HG03135 (cell line): ENCODE measurements at regions not wholly inside any gene's neighbourhood (a gene's known extent, or its start where the extent isn't known, plus 50 kb on each side); places are given as distances from the start of the nearest gene placed in this dataset.

Source experiments
- ATAC-seq: cut with Tn5 transposase; IDR thresholded peaks from one replicate; pipeline ENCODE4 v1.9.1; 2021; ENCODE audit warnings: mild to moderate bottlenecking, moderate library complexity; ENCODE audit not compliant: unreplicated experiment

DNA sequence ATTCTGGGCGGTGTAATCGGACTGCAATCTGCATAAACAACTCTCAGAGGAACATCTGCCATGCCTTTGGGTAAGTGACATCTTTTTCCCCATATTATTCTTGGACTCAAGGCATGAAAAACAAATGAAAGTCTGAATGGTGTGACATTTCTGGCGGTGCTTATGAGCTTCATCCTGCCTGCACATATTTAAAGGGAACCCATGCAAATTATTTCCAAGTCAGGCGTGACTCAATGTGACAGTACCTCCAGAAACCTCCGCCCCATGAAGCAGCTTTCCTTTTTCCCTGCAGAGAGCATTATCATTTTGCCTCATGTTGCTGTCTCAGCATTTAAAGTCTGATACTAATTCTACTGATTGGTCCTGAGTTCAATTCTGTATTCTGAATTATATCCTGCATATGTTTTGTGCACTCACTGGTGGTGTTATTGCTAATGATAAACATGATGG lies 585.4 kb downstream of the SNAPC1 start:
- ATAC-seq, result no peak

DNA sequence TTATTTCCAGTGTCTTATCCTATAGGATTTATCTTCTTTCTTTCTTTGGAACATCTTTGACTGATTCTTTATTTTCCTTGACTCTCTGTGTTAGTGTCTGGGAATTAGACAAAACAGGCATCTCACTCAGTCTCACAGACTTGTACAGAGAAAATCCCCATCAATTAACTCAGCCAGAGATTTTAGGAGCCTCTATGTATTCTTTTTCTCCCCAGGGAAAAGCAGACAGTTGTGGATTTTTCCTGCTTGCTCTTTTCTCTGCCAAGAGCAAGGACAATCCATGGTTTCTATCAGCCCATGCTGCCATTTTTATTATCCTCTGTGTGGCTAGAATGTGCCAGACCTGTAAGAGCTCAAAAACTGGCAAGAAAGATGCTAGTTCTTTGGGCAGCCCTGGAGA lies 595.1 kb downstream of the SNAPC1 start:
- no peak for ATAC-seq

DNA sequence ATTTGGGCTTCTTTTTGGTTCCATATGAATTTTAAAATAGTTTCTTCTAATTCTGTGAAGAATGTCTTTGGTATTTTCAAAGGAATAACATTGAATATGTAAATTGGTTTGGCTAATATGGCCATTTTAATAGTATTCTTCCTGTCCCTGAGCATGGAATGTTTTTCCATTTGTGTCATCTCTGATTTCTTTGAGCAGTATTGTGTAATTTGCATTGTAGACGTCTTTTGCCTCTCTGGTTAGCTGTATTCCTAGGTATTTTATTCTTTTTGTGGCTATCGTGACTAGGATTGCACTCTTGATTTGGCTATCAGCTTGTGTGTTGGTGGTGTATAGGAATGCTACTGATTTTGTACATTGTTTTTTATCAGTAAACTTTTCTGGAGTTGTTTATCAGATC lies 601.9 kb downstream of the SNAPC1 start:
- no peak for ATAC-seq

DNA sequence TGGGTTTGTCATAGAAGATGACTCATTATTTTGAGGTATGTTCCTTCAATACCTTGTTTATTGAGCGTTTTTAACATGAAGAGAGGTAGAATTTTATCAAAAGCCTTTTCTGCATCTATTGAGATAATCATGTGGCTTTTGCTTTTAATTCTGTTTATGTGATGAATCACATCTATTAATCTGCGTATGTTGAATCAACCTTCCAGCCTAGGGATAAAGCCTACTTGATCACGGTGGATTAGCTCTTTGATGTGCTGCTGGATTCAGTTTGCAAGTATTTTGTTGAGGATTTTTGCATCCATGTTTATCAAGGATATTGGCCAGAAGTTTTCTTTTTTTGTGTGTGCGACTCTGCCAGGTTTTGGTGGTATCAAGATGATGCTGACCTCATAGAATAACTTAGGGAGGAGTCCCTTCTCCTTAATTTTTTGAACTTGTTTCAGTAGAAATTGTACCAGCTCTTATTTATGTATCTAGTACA lies 602.6 kb downstream of the SNAPC1 start:
- no peak for ATAC-seq

DNA sequence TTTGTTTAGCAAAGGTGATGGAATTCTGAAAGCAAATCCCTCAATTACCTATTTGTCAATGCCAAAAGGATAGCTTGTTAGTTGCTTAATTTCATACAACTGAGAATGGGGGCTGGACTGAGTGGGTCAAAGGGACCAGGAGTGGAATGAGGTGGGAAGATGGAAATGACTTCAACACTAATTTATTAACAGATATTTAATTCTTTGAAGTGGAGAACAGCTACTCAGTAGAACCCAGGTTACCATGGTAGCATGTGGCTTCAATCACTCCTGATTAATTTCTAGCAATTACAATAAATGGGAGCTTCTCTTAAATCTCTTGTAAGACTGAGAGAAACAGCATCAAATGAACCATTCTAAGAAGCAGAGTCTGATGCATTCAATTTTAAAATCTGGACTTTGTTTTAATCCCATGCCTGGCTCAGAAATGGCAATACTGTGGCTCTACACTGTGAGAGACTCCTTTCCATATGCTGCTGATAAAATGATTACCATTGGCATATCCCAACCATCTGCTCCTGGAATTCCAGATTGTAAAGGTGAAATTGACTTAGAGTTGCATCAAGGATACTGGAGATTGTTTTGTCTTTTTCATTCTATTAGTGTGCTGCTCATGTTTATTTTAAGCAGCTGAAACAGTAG lies 607.8 kb downstream of the SNAPC1 start:
- ATAC-seq, result no peak

DNA sequence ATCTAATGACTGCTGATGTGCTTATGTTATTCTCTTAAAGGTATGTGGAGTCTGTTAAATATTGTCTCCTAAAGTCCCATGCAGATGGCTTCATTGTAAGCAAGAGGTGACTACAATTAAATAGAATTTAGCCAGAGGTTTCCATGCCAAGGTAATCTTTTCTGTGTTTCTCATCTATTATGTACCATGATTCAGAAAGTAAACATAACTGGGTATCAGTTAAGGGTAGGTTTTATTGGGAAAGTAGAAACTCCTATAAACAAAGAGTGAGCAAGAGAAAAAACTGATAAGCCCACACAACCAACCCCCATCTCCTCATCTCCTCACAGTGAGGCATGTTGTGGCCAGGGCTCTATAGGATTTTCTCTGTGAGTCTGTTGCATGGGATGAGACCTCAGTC lies 611.7 kb downstream of the SNAPC1 start:
- ATAC-seq, result no peak

DNA sequence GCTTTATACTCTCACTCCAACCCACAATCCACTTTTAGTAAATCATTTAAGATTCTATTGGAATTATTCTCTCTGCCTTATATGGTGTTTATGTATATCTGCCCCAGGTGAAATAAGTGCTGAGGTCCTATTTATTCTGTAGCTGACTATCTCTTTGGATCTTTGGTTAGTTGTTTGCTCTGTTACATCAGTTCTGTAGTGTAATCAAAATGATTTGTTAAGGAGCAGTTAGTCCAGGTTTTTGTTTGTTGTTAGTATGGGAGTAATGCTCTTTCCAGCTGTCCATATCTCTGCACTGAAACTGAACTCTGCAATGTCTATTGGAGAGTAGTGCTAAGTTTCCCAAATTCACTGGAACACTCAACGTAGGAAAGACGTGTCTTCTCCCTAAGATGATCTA lies 615.8 kb downstream of the SNAPC1 start:
- no peak for ATAC-seq

DNA sequence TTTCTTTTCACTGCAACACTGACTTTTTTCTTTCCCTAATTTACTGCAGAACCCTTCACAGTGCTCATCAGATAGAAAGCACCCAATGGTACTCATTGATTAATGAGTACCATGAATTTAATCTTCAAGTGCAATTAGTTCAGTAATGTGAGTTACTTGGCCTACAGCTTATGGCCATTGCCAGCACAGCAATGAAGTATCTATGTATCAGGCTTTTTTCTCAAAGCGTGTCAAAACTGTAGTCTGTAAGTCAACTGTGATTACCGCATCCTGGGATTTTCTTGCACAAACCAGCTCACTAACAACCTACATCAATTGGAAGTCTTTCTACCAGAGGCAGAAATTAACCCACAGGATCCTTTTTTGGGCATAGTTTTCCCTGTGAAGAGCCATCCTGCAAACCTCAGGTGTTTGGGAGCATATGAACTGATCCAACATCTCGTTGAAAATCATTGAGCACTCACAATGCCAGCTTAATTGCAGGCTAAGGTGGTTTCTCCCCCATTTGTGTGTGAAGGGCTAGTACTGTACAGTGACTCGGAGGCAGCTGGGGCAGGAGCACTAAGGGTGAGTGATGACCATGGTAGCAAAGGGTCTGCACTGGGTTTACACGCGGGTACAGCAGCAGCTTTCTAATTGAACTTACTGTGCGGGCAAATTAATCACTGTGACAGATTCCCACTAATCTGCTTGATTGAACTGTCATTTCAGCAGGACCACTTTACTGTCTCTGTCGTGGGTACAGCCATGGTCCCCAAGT lies 619.3 kb downstream of the SNAPC1 start:
- no peak for ATAC-seq

DNA sequence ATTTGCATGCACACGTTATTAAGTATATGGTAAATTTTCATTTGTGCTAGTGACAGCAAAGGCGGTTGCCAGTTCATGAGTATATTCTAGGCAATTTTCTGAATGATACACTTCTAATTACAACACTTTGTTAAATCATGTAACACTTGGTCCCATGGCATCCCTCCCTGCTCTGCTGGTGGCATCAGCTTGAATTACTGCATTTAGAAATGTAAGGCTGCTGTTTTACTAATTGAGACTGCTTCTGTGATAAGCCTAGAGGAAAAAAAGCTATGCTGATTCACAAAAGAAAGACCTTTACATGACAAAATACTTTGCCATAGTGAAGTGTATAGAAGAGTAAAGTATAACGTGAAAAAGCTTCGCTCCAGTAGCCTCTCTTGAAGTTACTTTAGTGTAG lies 636.1 kb downstream of the KCNH5 start:
- no peak for ATAC-seq

DNA sequence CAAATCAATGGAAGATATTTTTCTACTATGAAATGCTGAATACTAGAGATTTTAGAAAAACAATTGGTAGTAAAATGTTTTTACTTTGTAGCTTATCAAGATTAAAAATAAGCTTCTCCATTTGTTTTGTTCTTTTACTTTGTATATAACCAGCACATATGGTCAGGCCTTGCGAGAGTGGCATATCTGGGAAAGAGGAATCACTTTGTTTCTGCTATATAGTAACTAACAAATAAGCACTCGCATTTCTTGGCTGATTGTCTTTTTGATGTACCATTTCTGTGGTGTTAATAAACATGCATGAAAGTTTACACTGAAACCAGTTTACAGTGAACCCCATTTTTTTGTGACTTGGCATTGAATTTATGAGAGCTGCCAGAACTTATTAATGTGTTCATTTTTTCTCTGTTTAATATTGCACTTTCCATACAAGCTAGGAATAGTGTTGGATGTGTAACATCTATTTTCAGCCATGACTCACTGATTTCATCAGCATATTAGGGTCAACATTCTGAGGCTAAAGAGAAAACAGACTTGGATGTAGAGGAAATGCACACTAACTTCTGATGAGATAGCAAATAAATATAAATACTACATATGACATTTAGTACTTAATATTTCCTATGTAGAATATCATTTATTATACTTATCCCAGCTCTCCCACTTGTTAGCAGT lies 635.5 kb downstream of the KCNH5 start:
- ATAC-seq, result no peak

DNA sequence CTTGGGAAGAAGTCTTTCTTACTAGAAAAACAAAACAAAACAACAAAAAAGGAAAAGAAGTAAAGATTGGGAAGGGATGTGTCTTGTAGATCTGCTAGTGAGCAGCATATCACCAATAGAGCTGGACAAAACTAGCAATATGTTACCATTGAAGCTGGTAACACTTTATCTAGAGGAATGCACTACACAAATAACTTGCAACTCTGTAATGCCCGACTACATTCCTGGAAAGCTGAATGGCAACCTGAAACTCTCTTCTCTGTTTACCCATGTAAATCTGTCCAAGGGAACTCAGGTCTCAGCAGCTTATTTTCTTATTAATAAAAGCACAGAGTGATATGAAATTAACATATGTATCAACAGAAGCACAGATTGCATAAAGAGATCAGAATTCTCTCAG lies 624.4 kb downstream of the KCNH5 start:
- no peak for ATAC-seq

DNA sequence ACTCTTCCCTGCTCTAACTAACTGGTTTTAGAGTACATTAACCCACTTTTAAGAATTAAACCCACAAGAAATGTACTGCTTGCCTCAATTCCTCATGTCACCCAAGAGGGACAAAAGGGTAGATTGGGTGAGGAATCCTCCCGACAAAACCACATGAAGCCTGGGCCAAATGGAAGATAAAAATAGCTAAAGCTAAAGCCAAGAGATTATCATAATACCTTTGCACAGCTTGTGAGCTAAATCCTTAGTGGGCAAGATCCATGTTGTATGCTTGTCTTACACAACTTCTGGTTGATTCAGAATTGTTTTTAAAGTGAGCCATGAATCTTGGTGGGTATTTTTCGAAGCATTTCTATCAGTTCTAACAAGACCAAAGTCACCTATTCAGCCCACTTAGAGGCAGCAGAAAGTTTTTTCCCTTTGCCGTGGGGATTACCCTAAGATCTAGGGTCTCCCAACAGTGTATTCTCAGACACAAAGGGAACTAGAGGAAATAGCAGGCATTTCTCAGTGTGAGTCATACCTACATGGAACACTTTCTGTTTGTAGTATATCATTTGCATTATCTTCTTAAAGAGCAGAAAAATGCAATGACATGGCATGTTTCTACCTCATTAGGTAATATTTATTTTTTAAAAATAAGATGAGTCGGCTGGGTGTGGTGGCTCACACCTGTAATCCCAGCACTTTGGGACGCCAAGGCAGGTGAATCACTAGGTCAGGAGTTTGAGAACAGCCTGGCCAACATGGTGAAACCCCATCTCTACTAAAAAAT lies 616.6 kb downstream of the KCNH5 start:
- no peak for ATAC-seq

DNA sequence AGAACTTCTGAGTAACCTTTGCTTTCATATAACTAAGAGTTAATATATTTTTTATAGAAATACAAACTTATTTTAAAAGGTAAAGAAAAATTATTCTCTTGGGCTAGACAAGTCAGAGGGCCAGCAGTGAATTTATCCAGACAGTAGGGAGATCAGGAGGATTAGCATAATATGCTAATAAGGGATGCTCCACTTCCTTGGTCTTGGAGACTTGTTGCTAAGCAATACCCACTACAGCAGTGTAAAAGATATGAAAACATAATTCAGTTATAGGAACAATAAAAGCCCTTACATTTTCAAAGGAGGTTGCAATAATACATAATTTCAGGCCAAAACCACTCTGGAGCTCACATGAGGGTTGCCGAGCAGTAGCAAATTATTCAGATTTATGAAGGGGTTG lies 615.6 kb downstream of the KCNH5 start:
- ATAC-seq, result no peak

DNA sequence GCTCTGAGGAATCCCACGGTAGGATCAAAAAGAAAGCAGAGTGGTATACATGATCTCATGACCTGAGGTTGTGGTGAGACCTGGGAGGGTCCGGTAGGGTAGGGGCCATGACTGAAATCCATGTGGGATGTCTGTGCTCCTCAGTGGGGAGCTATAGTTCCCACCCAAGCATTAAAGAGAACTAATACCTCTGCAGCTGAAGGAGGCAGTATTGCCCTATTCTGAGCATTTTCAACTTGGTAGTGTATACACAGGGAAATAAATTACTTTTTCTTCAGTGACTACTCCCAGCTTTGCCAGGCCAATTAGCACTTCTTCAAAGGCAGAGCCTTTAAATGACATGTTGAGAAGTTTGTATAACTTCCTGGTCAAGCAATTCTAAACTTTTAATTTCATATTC lies 613.8 kb downstream of the KCNH5 start:
- no peak for ATAC-seq

DNA sequence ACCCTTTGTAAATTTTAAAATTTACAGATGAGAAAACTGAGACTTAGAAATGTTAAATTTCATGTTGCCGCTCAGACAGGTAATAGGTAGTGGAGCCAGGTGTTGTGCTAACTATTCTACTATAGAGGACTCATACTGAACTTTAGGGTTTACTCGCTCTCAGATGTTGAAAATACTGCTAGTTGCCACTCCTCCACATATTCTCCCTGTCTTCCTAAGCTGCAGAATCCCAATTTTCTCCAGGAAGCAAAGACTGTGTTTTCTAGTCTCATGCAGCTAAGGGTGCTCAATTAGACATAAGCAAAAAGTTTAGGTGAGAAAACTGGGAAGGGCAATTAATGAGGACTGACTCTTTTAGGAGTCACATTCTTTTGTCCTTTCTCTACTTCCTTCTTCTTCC lies 612.3 kb downstream of the KCNH5 start:
- ATAC-seq, result no peak

DNA sequence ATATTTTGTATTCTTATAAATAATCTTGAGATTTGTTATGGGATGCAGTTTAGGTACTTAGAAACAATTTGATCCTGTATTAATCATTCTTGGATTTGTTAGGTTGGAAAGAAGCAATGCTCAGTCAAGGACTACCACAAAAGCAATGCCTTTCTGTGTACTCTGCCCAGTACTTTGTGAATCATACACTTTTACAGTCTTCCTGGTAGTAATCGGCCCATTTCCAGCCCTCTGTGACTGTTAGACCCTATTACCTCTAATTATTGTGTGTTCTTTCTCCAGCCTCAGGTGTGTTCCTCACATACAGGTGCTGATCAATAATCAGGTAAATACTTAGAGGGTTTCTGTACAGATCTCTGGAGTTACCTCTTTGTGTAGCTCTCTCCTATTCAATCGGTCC lies 609.0 kb downstream of the KCNH5 start:
- ATAC-seq, result no peak

DNA sequence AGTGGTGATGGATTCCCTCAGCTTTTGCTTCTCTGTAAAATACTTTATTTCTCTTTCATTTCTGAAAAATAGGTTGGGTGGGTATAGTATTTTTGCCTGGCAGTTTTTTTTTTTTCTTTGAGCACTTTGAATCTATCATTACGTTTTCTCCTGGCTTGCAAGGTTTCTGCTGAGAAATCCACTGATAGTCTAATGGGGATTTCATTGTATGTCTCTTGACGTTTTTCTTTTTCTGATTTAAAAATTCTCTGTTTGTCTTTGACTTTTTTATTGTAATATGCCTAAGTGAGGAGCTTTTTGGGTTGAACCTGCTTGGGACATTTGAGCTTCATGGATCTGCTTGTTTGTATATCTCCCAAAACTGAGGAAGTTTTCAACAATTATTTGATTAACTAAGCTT lies 606.0 kb downstream of the KCNH5 start:
- ATAC-seq, result no peak

DNA sequence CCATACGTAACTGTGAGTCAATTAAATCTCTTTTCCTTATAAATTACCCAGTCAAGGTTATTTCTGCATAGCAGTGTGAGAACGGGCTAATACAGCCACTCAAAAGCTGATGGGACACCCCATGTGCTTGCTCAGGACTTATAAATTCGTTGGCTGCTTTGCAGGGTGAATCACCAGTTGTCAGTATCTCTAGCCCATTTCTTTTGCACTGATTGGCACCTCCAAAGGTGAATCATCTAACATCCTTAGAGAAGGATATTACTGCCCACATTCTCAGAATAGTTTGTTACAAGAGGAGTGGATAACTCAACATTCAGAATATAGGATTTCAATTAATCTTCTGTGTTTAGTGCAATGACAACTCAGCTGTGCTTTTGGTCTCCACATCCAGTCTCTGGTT lies 601.5 kb downstream of the KCNH5 start:
- no peak for ATAC-seq

DNA sequence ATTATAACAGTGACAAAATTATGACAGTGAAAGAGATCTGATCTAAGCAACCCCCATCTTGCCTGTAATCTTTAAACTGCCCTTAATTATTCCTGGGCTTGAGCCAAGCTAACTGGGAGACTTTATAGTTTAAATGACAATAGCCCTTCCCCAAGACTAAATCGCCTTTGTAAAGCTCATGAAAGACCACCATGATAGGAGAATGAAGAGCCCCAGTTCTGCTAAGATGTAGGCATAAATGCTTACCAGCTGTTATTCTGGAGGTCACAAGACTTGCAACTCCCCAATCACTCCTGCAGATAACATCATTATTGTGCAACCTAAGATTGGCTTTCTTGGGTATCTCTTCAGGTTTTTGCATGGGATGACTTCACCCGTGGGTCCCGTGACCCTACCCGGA lies 599.7 kb downstream of the KCNH5 start:
- ATAC-seq, result no peak

DNA sequence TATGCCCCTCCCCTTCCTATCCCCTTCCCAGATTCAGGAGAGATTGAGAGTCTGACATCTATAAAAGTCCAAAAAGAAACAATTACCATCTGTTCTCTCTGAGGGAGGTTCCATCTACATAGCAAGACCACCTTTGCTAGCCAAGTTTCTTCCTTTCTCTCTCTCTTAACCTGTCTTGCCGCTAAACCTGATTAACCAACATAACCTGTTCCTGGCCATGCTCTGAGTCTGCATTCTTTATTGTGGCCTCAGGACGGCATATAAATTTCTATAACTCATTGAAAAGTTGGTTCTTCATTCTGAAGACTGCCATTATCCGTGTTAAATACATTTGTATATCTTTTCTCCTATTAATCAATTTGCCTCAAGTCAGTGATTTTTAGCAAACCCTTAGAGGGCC lies 594.0 kb downstream of the KCNH5 start:
- no peak for ATAC-seq

DNA sequence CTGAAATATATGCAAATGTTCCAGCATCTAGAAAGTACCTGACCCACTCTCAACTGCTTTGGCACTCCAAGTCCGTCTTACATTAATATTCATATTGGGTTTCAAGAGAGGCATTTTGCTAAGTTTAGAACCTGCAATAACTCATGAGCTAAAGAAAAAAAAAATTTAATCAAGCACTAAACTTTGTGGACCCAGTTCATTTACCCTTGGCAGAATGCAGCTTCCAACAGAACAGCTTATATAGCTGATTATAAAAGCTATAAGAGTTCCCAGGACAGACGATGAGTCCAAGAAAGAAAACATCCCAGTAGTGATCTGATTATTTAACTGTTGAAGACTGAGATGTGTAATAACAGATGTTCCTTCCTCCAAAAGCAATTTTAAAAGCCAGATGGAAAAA lies 592.0 kb downstream of the KCNH5 start:
- ATAC-seq, result no peak
